Thyroid gland (tissue), 4 donors: ENCODE measurements at regions not wholly inside any gene's neighbourhood (a gene's known extent, or its start where the extent isn't known, plus 50 kb on each side); places are given as distances from the start of the nearest gene placed in this dataset.

Experiments used
- DNase-seq, 2 donors: peaks; one replicate each; pipeline ENCODE4 v3.0.0-alpha.2; 2019
- H3K27ac ChIP-seq, 3 donors: fragments of 200-600 bp; sonication (generic); 1 replicate in 2 of 3; 2 replicates in 1 of 3; pipeline ENCODE4 v1.5.1; 2016 to 2019; ENCODE audit warnings: mild to moderate bottlenecking in 1 of 3, moderate library complexity in 1 of 3
- H3K27me3 ChIP-seq: fragments of 200-600 bp; sonication (generic); one replicate; pipeline ENCODE4 v1.5.1; 2019
- H3K36me3 ChIP-seq, 2 donors: fragments of 200-600 bp; sonication (generic); one replicate each; pipeline ENCODE4 v1.5.1; 2016 to 2019
- H3K4me1 ChIP-seq, 2 donors: fragments of 200-600 bp; sonication (generic); one replicate each; pipeline ENCODE4 v1.5.1; 2017 to 2019
- H3K4me3 ChIP-seq, 3 donors: fragments of 200-600 bp; sonication (generic); replicated peaks in 1 of 3; 1 replicate in 2 of 3; 2 replicates in 1 of 3; pipeline ENCODE4 v1.5.1; 2016; ENCODE audit warnings: mild to moderate bottlenecking in 1 of 3
- H3K9me3 ChIP-seq: fragments of 200-600 bp; sonication (generic); one replicate; pipeline ENCODE4 v1.5.1; 2017
- CTCF ChIP-seq, 6 experiments: fragments of 200-600 bp in 3 of 6; fragments of 450-650 bp in 3 of 6; sonication (generic) in 3 of 6; IDR thresholded peaks; one replicate each; pipeline ENCODE4 v1.5.1; 2016 to 2019; ENCODE audit warnings: antibody characterized with exemption in 6 of 6, mild to moderate bottlenecking in 2 of 6, inconsistent platforms in 1 of 6, moderate library complexity in 1 of 6
- POLR2A ChIP-seq, 2 donors: fragments of 450-650 bp; IDR thresholded peaks; one replicate each; pipeline ENCODE4 v1.6.1; 2017; ENCODE audit warnings: antibody characterized with exemption in 2 of 2, mild to moderate bottlenecking in 2 of 2, moderate library complexity in 1 of 2
- WGBS, 2 donors: methylation state at CpG; one replicate each; pipeline ENCODE4 v1.1.5; 2017; 5-methylcytosine and 5-hydroxymethylcytosine counted together
- intact Hi-C: fragments of 100-400 bp; cut with DNase I; formaldehyde crosslinking; loops from one replicate; pipeline ENCODE4 v1.15.1; 2023

GRCh38 chr6:148044261-148044751 is 298.3 kb upstream of the SASH1 start:
- no peak overlapping the region for H3K4me3 ChIP-seq
- no peaks in the 10 kb centered on the region for H3K9me3 ChIP-seq
- intact Hi-C loops, result no loop called here
- WGBS, 2 donors, result 89 to 93% methylated on average over 1 of the region's 1 CpG
- DNase-seq, result no peak
- no peaks in the 10 kb centered on the region for H3K27me3 ChIP-seq
- no peak for TF ChIP-seq CTCF (IDR thresholded peaks at IDR 0.05)
- no peak for TF ChIP-seq POLR2A (IDR thresholded peaks at IDR 0.05)
- no peaks in the 10 kb centered on the region for H3K36me3 ChIP-seq
- no peak overlapping the region for H3K27ac ChIP-seq
- no peaks in the 10 kb centered on the region for H3K4me1 ChIP-seq

DNA sequence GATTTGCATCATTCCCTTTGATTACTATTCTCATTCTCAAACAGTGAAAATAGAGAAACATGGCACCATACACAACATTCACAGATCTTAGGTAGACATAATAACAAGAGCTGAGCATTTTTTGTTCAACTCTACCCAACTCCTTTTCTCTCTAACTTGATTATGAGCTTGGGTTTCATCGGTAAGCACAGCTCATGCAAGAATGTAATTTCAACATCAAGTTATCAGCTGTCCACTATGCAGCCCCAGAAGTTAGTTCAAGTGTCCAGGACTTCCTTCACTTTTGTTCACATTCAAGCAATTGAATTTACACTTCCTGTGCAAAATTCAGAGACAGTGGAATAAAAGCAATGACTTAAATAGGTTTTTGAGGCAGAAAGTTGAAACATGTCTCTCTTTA is 297.7 kb upstream of the SASH1 start:
- intact Hi-C loops, result no loop called here
- TF ChIP-seq CTCF (IDR thresholded peaks at IDR 0.05) (no peak), POLR2A (IDR thresholded peaks at IDR 0.05) (no peak)
- 70 to 82% methylated on average over 1 of the region's 1 CpG for WGBS, 2 donors

GRCh38 chr6:148053209-148053608 is 289.4 kb upstream of the SASH1 start:
- 93 to 95% methylated on average over 5 of the region's 5 CpGs for WGBS, 2 donors
- intact Hi-C loops, result no loop called here
- H3K27ac ChIP-seq, result no peak overlapping the region
- no peaks in the 10 kb centered on the region for H3K4me1 ChIP-seq
- no peaks in the 10 kb centered on the region for H3K9me3 ChIP-seq
- TF ChIP-seq POLR2A (IDR thresholded peaks at IDR 0.05), result no peak
- TF ChIP-seq CTCF (IDR thresholded peaks at IDR 0.05), result no peak
- H3K4me3 ChIP-seq, result no peak overlapping the region
- H3K36me3 ChIP-seq, result no peaks in the 10 kb centered on the region
- H3K27me3 ChIP-seq, result no peaks in the 10 kb centered on the region
- no peak for DNase-seq

More for the DNA sequence above, 297.7 kb upstream of the SASH1 start:
- DNase-seq, result no peak
- no peak overlapping the region for H3K4me3 ChIP-seq
- H3K27me3 ChIP-seq, result no peaks in the 10 kb centered on the region
- no peaks in the 10 kb centered on the region for H3K4me1 ChIP-seq
- H3K36me3 ChIP-seq, result no peaks in the 10 kb centered on the region
- no peaks in the 10 kb centered on the region for H3K9me3 ChIP-seq
- no peak overlapping the region for H3K27ac ChIP-seq

DNA sequence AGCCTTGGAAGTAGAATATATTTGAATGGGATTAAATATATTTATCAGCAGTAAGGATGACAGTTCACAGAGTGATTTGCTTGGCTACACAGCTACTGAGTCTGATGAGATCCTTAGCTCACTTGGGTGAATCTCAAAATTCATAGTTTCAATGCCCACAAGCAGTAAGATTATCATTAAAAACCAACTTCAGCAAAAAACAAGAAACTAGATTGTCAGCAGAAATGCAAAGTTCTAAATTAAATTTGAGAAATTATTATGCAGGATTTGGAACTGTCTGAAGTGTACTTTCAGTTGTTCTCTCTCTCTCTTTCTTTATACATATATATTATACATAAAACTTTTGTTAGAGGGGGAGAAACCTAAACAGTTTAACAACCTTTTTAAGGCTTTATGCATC is 288.8 kb upstream of the SASH1 start:
- no peaks in the 10 kb centered on the region for H3K36me3 ChIP-seq
- DNase-seq, result no peak
- H3K27me3 ChIP-seq, result no peaks in the 10 kb centered on the region
- TF ChIP-seq POLR2A (IDR thresholded peaks at IDR 0.05), result no peak
- TF ChIP-seq CTCF (IDR thresholded peaks at IDR 0.05), result no peak
- H3K4me1 ChIP-seq, result no peaks in the 10 kb centered on the region
- no peaks in the 10 kb centered on the region for H3K9me3 ChIP-seq
- no peak overlapping the region for H3K27ac ChIP-seq
- H3K4me3 ChIP-seq, result no peak overlapping the region
- intact Hi-C loops, result no loop called here

DNA sequence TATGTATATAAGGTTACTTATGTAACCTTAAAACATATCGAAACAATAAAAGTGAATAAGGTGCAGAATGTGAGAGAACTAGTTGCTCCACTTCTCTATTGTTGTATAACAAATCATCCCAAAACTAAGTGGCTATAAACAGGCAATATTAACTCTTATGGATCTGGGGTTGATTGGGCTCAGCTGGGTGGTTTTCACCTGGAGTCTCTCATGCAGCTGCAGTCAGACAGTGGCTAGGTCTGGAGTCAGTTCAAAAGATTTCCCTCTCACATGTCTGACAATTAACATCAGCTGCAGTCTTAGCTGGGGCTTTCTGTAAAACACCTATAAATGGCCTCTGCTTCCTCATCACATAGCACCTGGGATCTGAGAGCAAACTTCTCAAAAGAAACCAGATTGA is 288.4 kb upstream of the SASH1 start:
- no peaks in the 10 kb centered on the region for H3K27me3 ChIP-seq
- WGBS, 2 donors, result 93 to 94% methylated on average over 1 of the region's 1 CpG
- no peak for TF ChIP-seq CTCF (IDR thresholded peaks at IDR 0.05)
- TF ChIP-seq POLR2A (IDR thresholded peaks at IDR 0.05), result no peak
- DNase-seq, result no peak
- no peak overlapping the region for H3K4me3 ChIP-seq
- H3K36me3 ChIP-seq, result no peaks in the 10 kb centered on the region
- H3K4me1 ChIP-seq, result no peaks in the 10 kb centered on the region
- no peaks in the 10 kb centered on the region for H3K9me3 ChIP-seq
- intact Hi-C loops, result no loop called here
- H3K27ac ChIP-seq, result no peak overlapping the region
